GM23338 (cell line): ENCODE measurements at regions not wholly inside any gene's neighbourhood (a gene's known extent, or its start where the extent isn't known, plus 50 kb on each side); places are given as distances from the start of the nearest gene placed in this dataset.

Experiments used
- ATAC-seq: fragments of 200-7000 bp; cut with Tn5 transposase; 3 replicates; pipeline ENCODE4 v1.9.1; 2020
- DNase-seq: peaks from one replicate; pipeline ENCODE4 v3.0.0-alpha.2; 2015; ENCODE audit warnings: low spot score
- H2AFZ ChIP-seq: fragments of 200-600 bp; sonication (generic); 2 replicates; pipeline ENCODE4 v1.8.0; 2016; ENCODE audit warnings: antibody characterized with exemption, mild to moderate bottlenecking, moderate library complexity
- H3F3A ChIP-seq: fragments of 200-600 bp; sonication (generic); replicated peaks from 2 replicates; pipeline ENCODE4 v1.8.0; 2017; ENCODE audit warnings: antibody characterized with exemption, mixed run types, low read depth
- H3K27ac ChIP-seq: fragments of 200-600 bp; sonication (generic); 2 replicates; pipeline ENCODE4 v1.6.1; 2016; ENCODE audit warnings: low read depth
- H3K27me3 ChIP-seq: fragments of 200-600 bp; sonication (generic); 2 replicates; pipeline ENCODE4 v1.8.0; 2016; ENCODE audit warnings: mild to moderate bottlenecking, mixed run types, moderate library complexity; ENCODE audit not compliant: insufficient read depth
- H3K36me3 ChIP-seq: fragments of 200-600 bp; sonication (generic); 2 replicates; pipeline ENCODE4 v1.8.0; 2016; ENCODE audit warnings: mild to moderate bottlenecking; ENCODE audit not compliant: insufficient read depth
- H3K4me1 ChIP-seq: fragments of 200-600 bp; sonication (generic); 2 replicates; pipeline ENCODE4 v1.8.0; 2016; ENCODE audit warnings: mild to moderate bottlenecking, moderate library complexity; ENCODE audit not compliant: insufficient read depth
- H3K4me2 ChIP-seq: fragments of 200-600 bp; sonication (generic); 2 replicates; pipeline ENCODE4 v1.7.1; 2017; ENCODE audit warnings: mixed run types
- H3K4me3 ChIP-seq: fragments of 200-600 bp; sonication (generic); 2 replicates; pipeline ENCODE4 v1.6.1; 2016; ENCODE audit warnings: mixed run types
- H3K79me2 ChIP-seq: fragments of 200-600 bp; sonication (generic); replicated peaks from 2 replicates; pipeline ENCODE4 v1.8.0; 2017; ENCODE audit warnings: mild to moderate bottlenecking; ENCODE audit not compliant: insufficient read depth
- H3K9me2 ChIP-seq: fragments of 200-600 bp; sonication (generic); 2 replicates; pipeline ENCODE4 v1.8.0; 2017; ENCODE audit not compliant: insufficient read depth
- H4K20me1 ChIP-seq: fragments of 200-600 bp; sonication (generic); replicated peaks from 2 replicates; pipeline ENCODE4 v1.8.0; 2017; ENCODE audit warnings: mild to moderate bottlenecking; ENCODE audit not compliant: insufficient read depth
- H3K27ac Mint-ChIP-seq: 2 replicates; pipeline ENCODE4 v1.8.0; 2020; ENCODE audit warnings: inconsistent platforms, mild to moderate bottlenecking, moderate library complexity, mixed read lengths
- H3K27me3 Mint-ChIP-seq: 3 replicates; pipeline ENCODE4 v1.8.0; 2022; ENCODE audit warnings: low read depth, mild to moderate bottlenecking, moderate library complexity, mixed read lengths, inconsistent platforms; ENCODE audit not compliant: insufficient read depth, poor library complexity
- H3K36me3 Mint-ChIP-seq: 3 replicates; pipeline ENCODE4 v1.8.0; 2021; ENCODE audit warnings: low read depth, mild to moderate bottlenecking, inconsistent platforms, moderate library complexity, mixed read lengths
- H3K4me1 Mint-ChIP-seq: 3 replicates; pipeline ENCODE4 v1.8.0; 2020; ENCODE audit warnings: mild to moderate bottlenecking, inconsistent platforms, mixed read lengths
- H3K4me3 Mint-ChIP-seq: 3 replicates; pipeline ENCODE4 v1.8.0; 2021; ENCODE audit warnings: moderate library complexity, mild to moderate bottlenecking, inconsistent platforms, mixed read lengths
- H3K9me3 Mint-ChIP-seq: 3 replicates; pipeline ENCODE4 v1.8.0; 2020; ENCODE audit warnings: moderate library complexity, mild to moderate bottlenecking, inconsistent platforms, mixed read lengths
- CREB1 ChIP-seq: fragments of 250-450 bp; sonication (Bioruptor Pico); IDR thresholded peaks from 2 replicates; pipeline ENCODE4 v1.5.0; 2020; ENCODE audit warnings: low read depth, mild to moderate bottlenecking, moderate library complexity
- CTCF ChIP-seq, 2 experiments: fragments of 200-600 bp in 1 of 2; sonication (generic) in 1 of 2; conservative IDR thresholded peaks; 2 replicates each; pipeline versions ENCODE4 v1.5.1 to v1.6.1; 2016 to 2017; ENCODE audit warnings: antibody characterized with exemption in 2 of 2, low read depth in 2 of 2, mild to moderate bottlenecking in 2 of 2, moderate library complexity in 1 of 2
- EZH2 ChIP-seq: fragments of 200-600 bp; sonication (generic); IDR thresholded peaks from one replicate; pipeline ENCODE4 v1.8.0; 2017; ENCODE audit warnings: antibody characterized with exemption, mild to moderate bottlenecking, low read depth; ENCODE audit not compliant: unreplicated experiment
- EZH2phosphoT487 ChIP-seq: fragments of 200-600 bp; sonication (generic); IDR thresholded peaks from one replicate; pipeline ENCODE4 v1.8.1; 2018; ENCODE audit warnings: antibody characterized with exemption; ENCODE audit not compliant: unreplicated experiment
- JUNB ChIP-seq: IDR thresholded peaks from one replicate; pipeline ENCODE4 v1.6.1; 2016; ENCODE audit warnings: antibody characterized with exemption; ENCODE audit not compliant: unreplicated experiment
- NANOG ChIP-seq: IDR thresholded peaks from 2 replicates; pipeline ENCODE4 v1.6.1; 2016; ENCODE audit warnings: antibody characterized with exemption, borderline replicate concordance
- POLR2AphosphoS5 ChIP-seq: IDR thresholded peaks from 2 replicates; pipeline ENCODE4 v1.6.1; 2016; ENCODE audit warnings: antibody characterized with exemption, low read depth
- REST ChIP-seq: IDR thresholded peaks from one replicate; pipeline ENCODE4 v1.6.1; 2018; ENCODE audit warnings: antibody characterized with exemption; ENCODE audit not compliant: unreplicated experiment
- STAT1 ChIP-seq: IDR thresholded peaks from one replicate; pipeline ENCODE4 v1.6.1; 2016; ENCODE audit warnings: antibody characterized with exemption; ENCODE audit not compliant: unreplicated experiment
- ZNF114 ChIP-seq: fragments of 250-450 bp; sonication (Bioruptor Pico); IDR thresholded peaks from 2 replicates; pipeline ENCODE4 v1.5.0; 2020; ENCODE audit warnings: mild to moderate bottlenecking, moderate library complexity
- ZNF331 ChIP-seq: fragments of 250-450 bp; sonication (Bioruptor Pico); IDR thresholded peaks from 2 replicates; pipeline ENCODE4 v1.5.0; 2020; ENCODE audit warnings: low read depth, mild to moderate bottlenecking, moderate library complexity
- TF ChIP-seq, protein P1 (sequence below): IDR thresholded peaks from 2 replicates; pipeline ENCODE4 v1.6.1; 2016; ENCODE audit warnings: antibody characterized with exemption
- TF ChIP-seq, protein P2 (sequence below): fragments of 250-450 bp; sonication (Bioruptor Pico); IDR thresholded peaks from 2 replicates; pipeline ENCODE4 v1.5.0; 2020; ENCODE audit warnings: mild to moderate bottlenecking, moderate library complexity

GRCh38 chr18:53859764-53860163, 364.7 kb downstream of the MBD2 start:
- TF ChIP-seq NANOG (no peak), EZH2phosphoT487 (no peak), ZNF331 (CRISPR knock-in tag) (no peak), EZH2 (no peak), ZNF114 (CRISPR knock-in tag) (no peak), REST (no peak), STAT1 (no peak), JUNB (no peak), POLR2AphosphoS5 (no peak), CREB1 (CRISPR knock-in tag) (no peak), CTCF (conservative IDR thresholded peaks at IDR 0.05; ENCODE audit: low read depth in 2 of 2) (no peak)
- TF ChIP-seq, protein P1, sequence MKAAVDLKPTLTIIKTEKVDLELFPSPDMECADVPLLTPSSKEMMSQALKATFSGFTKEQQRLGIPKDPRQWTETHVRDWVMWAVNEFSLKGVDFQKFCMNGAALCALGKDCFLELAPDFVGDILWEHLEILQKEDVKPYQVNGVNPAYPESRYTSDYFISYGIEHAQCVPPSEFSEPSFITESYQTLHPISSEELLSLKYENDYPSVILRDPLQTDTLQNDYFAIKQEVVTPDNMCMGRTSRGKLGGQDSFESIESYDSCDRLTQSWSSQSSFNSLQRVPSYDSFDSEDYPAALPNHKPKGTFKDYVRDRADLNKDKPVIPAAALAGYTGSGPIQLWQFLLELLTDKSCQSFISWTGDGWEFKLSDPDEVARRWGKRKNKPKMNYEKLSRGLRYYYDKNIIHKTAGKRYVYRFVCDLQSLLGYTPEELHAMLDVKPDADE = no peak
- TF ChIP-seq, protein P2, sequence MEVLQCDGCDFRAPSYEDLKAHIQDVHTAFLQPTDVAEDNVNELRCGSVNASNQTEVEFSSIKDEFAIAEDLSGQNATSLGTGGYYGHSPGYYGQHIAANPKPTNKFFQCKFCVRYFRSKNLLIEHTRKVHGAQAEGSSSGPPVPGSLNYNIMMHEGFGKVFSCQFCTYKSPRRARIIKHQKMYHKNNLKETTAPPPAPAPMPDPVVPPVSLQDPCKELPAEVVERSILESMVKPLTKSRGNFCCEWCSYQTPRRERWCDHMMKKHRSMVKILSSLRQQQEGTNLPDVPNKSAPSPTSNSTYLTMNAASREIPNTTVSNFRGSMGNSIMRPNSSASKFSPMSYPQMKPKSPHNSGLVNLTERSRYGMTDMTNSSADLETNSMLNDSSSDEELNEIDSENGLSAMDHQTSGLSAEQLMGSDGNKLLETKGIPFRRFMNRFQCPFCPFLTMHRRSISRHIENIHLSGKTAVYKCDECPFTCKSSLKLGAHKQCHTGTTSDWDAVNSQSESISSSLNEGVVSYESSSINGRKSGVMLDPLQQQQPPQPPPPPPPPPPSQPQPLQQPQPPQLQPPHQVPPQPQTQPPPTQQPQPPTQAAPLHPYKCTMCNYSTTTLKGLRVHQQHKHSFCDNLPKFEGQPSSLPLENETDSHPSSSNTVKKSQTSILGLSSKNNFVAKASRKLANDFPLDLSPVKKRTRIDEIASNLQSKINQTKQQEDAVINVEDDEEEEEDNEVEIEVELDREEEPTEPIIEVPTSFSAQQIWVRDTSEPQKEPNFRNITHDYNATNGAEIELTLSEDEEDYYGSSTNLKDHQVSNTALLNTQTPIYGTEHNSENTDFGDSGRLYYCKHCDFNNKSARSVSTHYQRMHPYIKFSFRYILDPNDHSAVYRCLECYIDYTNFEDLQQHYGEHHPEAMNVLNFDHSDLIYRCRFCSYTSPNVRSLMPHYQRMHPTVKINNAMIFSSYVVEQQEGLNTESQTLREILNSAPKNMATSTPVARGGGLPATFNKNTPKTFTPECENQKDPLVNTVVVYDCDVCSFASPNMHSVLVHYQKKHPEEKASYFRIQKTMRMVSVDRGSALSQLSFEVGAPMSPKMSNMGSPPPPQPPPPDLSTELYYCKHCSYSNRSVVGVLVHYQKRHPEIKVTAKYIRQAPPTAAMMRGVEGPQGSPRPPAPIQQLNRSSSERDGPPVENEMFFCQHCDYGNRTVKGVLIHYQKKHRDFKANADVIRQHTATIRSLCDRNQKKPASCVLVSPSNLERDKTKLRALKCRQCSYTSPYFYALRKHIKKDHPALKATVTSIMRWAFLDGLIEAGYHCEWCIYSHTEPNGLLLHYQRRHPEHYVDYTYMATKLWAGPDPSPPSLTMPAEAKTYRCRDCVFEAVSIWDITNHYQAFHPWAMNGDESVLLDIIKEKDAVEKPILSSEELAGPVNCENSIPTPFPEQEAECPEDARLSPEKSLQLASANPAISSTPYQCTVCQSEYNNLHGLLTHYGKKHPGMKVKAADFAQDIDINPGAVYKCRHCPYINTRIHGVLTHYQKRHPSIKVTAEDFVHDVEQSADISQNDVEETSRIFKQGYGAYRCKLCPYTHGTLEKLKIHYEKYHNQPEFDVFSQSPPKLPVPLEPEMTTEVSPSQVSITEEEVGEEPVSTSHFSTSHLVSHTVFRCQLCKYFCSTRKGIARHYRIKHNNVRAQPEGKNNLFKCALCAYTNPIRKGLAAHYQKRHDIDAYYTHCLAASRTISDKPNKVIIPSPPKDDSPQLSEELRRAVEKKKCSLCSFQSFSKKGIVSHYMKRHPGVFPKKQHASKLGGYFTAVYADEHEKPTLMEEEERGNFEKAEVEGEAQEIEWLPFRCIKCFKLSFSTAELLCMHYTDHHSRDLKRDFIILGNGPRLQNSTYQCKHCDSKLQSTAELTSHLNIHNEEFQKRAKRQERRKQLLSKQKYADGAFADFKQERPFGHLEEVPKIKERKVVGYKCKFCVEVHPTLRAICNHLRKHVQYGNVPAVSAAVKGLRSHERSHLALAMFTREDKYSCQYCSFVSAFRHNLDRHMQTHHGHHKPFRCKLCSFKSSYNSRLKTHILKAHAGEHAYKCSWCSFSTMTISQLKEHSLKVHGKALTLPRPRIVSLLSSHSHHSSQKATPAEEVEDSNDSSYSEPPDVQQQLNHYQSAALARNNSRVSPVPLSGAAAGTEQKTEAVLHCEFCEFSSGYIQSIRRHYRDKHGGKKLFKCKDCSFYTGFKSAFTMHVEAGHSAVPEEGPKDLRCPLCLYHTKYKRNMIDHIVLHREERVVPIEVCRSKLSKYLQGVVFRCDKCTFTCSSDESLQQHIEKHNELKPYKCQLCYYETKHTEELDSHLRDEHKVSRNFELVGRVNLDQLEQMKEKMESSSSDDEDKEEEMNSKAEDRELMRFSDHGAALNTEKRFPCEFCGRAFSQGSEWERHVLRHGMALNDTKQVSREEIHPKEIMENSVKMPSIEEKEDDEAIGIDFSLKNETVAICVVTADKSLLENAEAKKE (CRISPR knock-in tag) = no peak
- Histone ChIP-seq H3F3A (no peaks in the 10 kb centered on the region), H3K27me3 (no peaks in the 10 kb centered on the region), H2AFZ (no peak overlapping the region), H3K4me2 (no peak overlapping the region), H3K36me3 (no peaks in the 10 kb centered on the region), H3K4me3 (no peak overlapping the region), H3K27ac (no peak overlapping the region), H4K20me1 (no peaks in the 10 kb centered on the region), H3K4me1 (no peaks in the 10 kb centered on the region), H3K9me2 (no peaks in the 10 kb centered on the region), H3K79me2 (no peaks in the 10 kb centered on the region)
- DNase-seq (no peak), ATAC-seq (no peak)
- Mint-ChIP-seq H3K27me3 (no peaks in the 10 kb centered on the region), H3K36me3 (no peaks in the 10 kb centered on the region), H3K4me3 (no peak overlapping the region), H3K27ac (no peak overlapping the region), H3K9me3 (no peaks in the 10 kb centered on the region; the same call in 2 of the 3 replicates), H3K4me1 (no peaks in the 10 kb centered on the region)
